Psoas muscle (tissue), 7 donors: ENCODE measurements at regions not wholly inside any gene's neighbourhood (a gene's known extent, or its start where the extent isn't known, plus 50 kb on each side); places are given as distances from the start of the nearest gene placed in this dataset.

ENCODE experiments used
- ATAC-seq, 4 donors: fragments of 200-7000 bp; cut with Tn5 transposase; one replicate each; pipeline ENCODE4 v1.9.1; 2020; ENCODE audit warnings: moderate library complexity in 3 of 4, mild to moderate bottlenecking in 2 of 4
- DNase-seq, 2 donors: peaks; one replicate each; pipeline ENCODE4 v3.0.0-alpha.2; 2020
- H3K27ac ChIP-seq: fragments of 200-600 bp; one replicate; pipeline ENCODE4 v1.8.0; 2022
- H3K27me3 ChIP-seq, 3 donors: fragments of 200-600 bp in 1 of 3; one replicate each; pipeline versions ENCODE4 v1.6.1 to v1.8.0; 2013 to 2022; ENCODE audit warnings: low read length in 2 of 3, mild to moderate bottlenecking in 2 of 3, moderate library complexity in 1 of 3; ENCODE audit not compliant: insufficient read depth in 3 of 3
- H3K36me3 ChIP-seq, 2 donors: fragments of 200-600 bp in 1 of 2; one replicate each; pipeline versions ENCODE4 v1.6.1 to v1.8.0; 2013 to 2022; ENCODE audit warnings: low read depth in 1 of 2, mild to moderate bottlenecking in 1 of 2, moderate library complexity in 1 of 2; ENCODE audit not compliant: insufficient read depth in 1 of 2
- H3K4me1 ChIP-seq: fragments of 200-600 bp; one replicate; pipeline ENCODE4 v1.8.0; 2022
- H3K4me3 ChIP-seq: fragments of 200-600 bp; one replicate; pipeline ENCODE4 v1.8.0; 2022; ENCODE audit warnings: mild to moderate bottlenecking
- H3K9me3 ChIP-seq: fragments of 200-600 bp; one replicate; pipeline ENCODE4 v1.8.0; 2022
- CTCF ChIP-seq: fragments of 200-600 bp; IDR thresholded peaks from one replicate; pipeline ENCODE4 v1.8.0; 2022; ENCODE audit warnings: antibody characterized with exemption
- WGBS, 3 donors: extraction: QIAGEN DNeasy Blood & Tissue Kit; methylation state at CpG; one replicate each; pipeline versions ENCODE4 v1.1.6 to v1.1.7; 2013; 5-methylcytosine and 5-hydroxymethylcytosine counted together
- intact Hi-C, 2 donors: fragments of 100-400 bp; cut with DNase I; formaldehyde crosslinking; loops; one replicate each; pipeline versions ENCODE4 v1.11.0 to v1.14.2; 2022
- donor health status: healthy with polysubstance abuse.
- donor health status: DM: no; HTN: no; CAD: no; lungs with moderate emphysema.
- donor health status: Bipolar disorder and iron deficiency.
- donor health status: healthy.
- donor health status: DM: yes; HTN: yes; CAD: no.
- donor health status: DM: no; HTN: no; CAD: no.
- donor health status: DM: yes; HTN: yes; CAD: no.

- H3K9me3 ChIP-seq = no peaks in the 10 kb centered on the region
- peaks cover 10% of the 10 kb centered on the region for H3K4me1 ChIP-seq
- TF ChIP-seq CTCF = no peak
- no peak for ATAC-seq
- H3K27ac ChIP-seq = no peak overlapping the region
- DNase-seq = no peak
- intact Hi-C loops = no loop called here
- H3K36me3 ChIP-seq = no peaks in the 10 kb centered on the region
- WGBS, 3 donors = 86 to 89% (median 88%) methylated on average over 5 of the region's 5 CpGs
- H3K4me3 ChIP-seq = no peak overlapping the region
- H3K27me3 ChIP-seq = no peaks in the 10 kb centered on the region
These were observed 56.6 kb upstream of the SCOC start for GRCh38 chr4:140316799-140317198.

GRCh38 chr4:140315970-140316369 is 57.5 kb upstream of the SCOC start:
- 57 to 66% (median 59%) methylated on average over 2 of the region's 2 CpGs for WGBS, 3 donors
- no peak overlapping the region for H3K27ac ChIP-seq
- DNase-seq = no peak
- H3K4me3 ChIP-seq = no peak overlapping the region
- no peaks in the 10 kb centered on the region for H3K9me3 ChIP-seq
- H3K36me3 ChIP-seq = no peaks in the 10 kb centered on the region
- no peaks in the 10 kb centered on the region for H3K27me3 ChIP-seq
- TF ChIP-seq CTCF = no peak
- H3K4me1 ChIP-seq = peaks cover 10% of the 10 kb centered on the region
- ATAC-seq = no peak
- intact Hi-C loops = no loop called here

GRCh38 chr4:140315438-140315837 is 58.0 kb upstream of the SCOC start:
- intact Hi-C loops = no loop called here
- Histone ChIP-seq H3K4me1 (peaks cover 10% of the 10 kb centered on the region), H3K36me3 (no peaks in the 10 kb centered on the region), H3K9me3 (no peaks in the 10 kb centered on the region), H3K27me3 (no peaks in the 10 kb centered on the region), H3K4me3 (no peak overlapping the region), H3K27ac (no peak overlapping the region)
- peak in 3 of 4 donors; percentile 37 to 66 (median 44) for ATAC-seq
- TF ChIP-seq CTCF = no peak
- no peak for DNase-seq
- 34 to 70% (median 41%) methylated on average over 2 of the region's 2 CpGs for WGBS, 3 donors

GRCh38 chr4:140315019-140315418 is 58.4 kb upstream of the SCOC start:
- H3K9me3 ChIP-seq = no peaks in the 10 kb centered on the region
- WGBS, 3 donors = 66 to 95% (median 74%) methylated on average over 1 of the region's 1 CpG
- H3K4me1 ChIP-seq = peaks cover 10% of the 10 kb centered on the region
- ATAC-seq = no peak
- TF ChIP-seq CTCF = no peak
- no peaks in the 10 kb centered on the region for H3K36me3 ChIP-seq
- H3K27ac ChIP-seq = no peak overlapping the region
- H3K4me3 ChIP-seq = no peak overlapping the region
- H3K27me3 ChIP-seq = no peaks in the 10 kb centered on the region
- intact Hi-C loops = no loop called here
- DNase-seq = no peak

- no peak overlapping the region for H3K27ac ChIP-seq
- intact Hi-C loops = no loop called here
These were observed 61.3 kb upstream of the SCOC start for GRCh38 chr4:140312100-140312499.

More at GRCh38 chr4:140312100-140312499, 61.3 kb upstream of the SCOC start:
- Histone ChIP-seq H3K9me3 (no peaks in the 10 kb centered on the region), H3K27me3 (no peaks in the 10 kb centered on the region), H3K4me1 (peaks cover 30% of the 10 kb centered on the region), H3K36me3 (no peaks in the 10 kb centered on the region), H3K4me3 (no peak overlapping the region)
- DNase-seq (no peak), ATAC-seq (no peak)
- 70 to 84% (median 83%) methylated on average over 2 of the region's 2 CpGs for WGBS, 3 donors
- TF ChIP-seq CTCF = no peak
